Central memory CD8-positive, alpha-beta T cell (primary cell): ENCODE measurements at regions not wholly inside any gene's neighbourhood (a gene's known extent, or its start where the extent isn't known, plus 50 kb on each side); places are given as distances from the start of the nearest gene placed in this dataset.
"Not testable (repeated sequence)": the region's sequence is repeated elsewhere in the genome, so short reads cannot be mapped to it uniquely, and the experiment has no call there.

ENCODE experiments used
- ATAC-seq: fragments of 150-1000 bp; cut with Tn5 transposase; replicated peaks from 2 replicates; pipeline ENCODE4 v1.10.0; 2022; ENCODE audit warnings: mild to moderate bottlenecking, moderate FRiP score, moderate number of reproducible peaks; ENCODE audit not compliant: poor library complexity, severe bottlenecking; ENCODE audit errors: extremely low read depth
- DNase-seq, 2 donors: peaks; one replicate each; pipeline ENCODE4 v3.0.0; 2021; ENCODE audit warnings: low spot score in 2 of 2
- H3K27ac Mint-ChIP-seq: one replicate; pipeline ENCODE4 v1.8.0; 2022; ENCODE audit warnings: low read depth, mild to moderate bottlenecking, moderate library complexity, mixed read lengths
- H3K27me3 Mint-ChIP-seq: one replicate; pipeline ENCODE4 v1.8.0; 2022; ENCODE audit warnings: mixed read lengths
- H3K36me3 Mint-ChIP-seq: one replicate; pipeline ENCODE4 v1.8.0; 2022; ENCODE audit warnings: mild to moderate bottlenecking, moderate library complexity, mixed read lengths; ENCODE audit not compliant: insufficient read depth
- H3K4me1 Mint-ChIP-seq: one replicate; pipeline ENCODE4 v1.8.0; 2022; ENCODE audit warnings: mixed read lengths
- H3K4me3 Mint-ChIP-seq: one replicate; pipeline ENCODE4 v1.8.0; 2022; ENCODE audit warnings: mild to moderate bottlenecking, moderate library complexity, mixed read lengths
- H3K9me3 Mint-ChIP-seq: one replicate; pipeline ENCODE4 v1.8.0; 2022; ENCODE audit warnings: mixed read lengths

DNA sequence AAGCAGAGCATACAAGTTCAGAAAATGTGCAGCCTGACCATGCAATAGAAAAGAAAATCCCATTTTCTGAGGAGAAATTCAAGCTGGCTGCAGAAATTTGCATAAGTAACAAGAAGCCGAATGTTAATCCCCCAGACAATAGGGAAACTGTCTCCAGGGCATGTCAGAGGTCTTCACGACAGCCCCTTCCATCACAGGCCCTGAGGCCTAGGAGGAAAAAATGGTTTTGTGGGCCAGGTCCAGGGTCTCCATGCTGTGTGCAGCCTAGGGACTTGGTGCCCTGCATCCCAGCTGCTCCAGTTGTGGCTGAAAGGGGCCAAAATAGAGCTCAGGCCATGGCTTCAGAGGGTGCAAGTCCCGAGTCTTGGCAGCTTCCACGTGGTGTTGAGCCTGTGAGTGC is 225.8 kb upstream of the MSX2 start:
- not testable (repeated sequence) for ATAC-seq, H3K4me1 Mint-ChIP-seq, H3K27me3 Mint-ChIP-seq, H3K36me3 Mint-ChIP-seq, DNase-seq, H3K4me3 Mint-ChIP-seq, H3K27ac Mint-ChIP-seq
- peaks cover 29% of the 10 kb centered on the region for H3K9me3 Mint-ChIP-seq

DNA sequence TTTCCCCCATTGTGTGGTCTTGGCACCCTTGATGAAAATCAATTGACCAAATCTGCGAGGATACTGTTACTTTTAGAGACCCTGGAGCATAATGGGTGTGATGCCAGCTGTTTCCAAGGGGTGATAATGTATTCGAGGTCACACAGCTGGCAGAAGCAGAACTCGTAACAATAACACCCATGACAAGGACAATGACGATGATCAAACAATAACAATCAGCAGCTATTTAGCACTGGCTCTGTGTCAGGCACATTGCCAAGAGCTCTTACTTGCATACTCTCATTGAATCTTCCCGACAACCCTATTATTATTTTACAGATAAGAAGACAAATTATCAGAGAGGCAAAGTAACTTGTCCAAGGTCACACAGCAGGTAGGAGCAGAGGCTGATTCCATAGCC is 223.7 kb upstream of the MSX2 start:
- H3K4me3 Mint-ChIP-seq: no peak overlapping the region
- DNase-seq (no peak), ATAC-seq (no peak)
- no peaks in the 10 kb centered on the region for H3K4me1 Mint-ChIP-seq
- H3K9me3 Mint-ChIP-seq: peaks cover 29% of the 10 kb centered on the region
- no peaks in the 10 kb centered on the region for H3K36me3 Mint-ChIP-seq
- no peak overlapping the region for H3K27ac Mint-ChIP-seq
- no peaks in the 10 kb centered on the region for H3K27me3 Mint-ChIP-seq

DNA sequence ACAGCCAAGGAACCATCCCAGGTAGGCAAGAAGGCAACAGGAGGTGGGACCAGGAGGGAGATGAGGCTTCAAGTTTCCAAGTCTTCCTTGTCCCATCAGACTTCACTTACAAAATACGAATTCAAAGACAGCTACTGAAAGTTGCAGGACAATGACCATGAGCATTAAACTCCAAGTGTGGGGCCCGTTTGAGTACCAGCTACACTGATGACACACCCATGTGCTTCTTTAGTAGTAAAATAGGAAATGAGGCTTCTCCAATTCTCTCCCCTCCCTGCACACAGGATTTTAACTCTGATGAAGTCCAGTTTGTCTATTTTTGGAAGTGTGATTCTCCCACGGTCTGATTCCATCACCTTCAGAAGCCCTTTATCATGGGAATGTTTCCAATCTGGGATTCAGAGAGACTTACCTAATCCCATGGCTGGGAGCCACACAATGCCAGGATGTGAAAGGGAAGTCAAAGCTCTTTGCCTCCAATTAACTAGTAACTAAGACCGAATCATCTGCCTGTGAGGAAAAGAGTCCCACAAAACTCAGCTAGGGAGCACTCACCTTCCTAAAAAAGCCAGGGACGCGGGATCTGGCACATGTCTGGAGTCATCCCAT is 222.8 kb upstream of the MSX2 start:
- peaks cover 34% of the 10 kb centered on the region for H3K9me3 Mint-ChIP-seq
- H3K36me3 Mint-ChIP-seq: no peaks in the 10 kb centered on the region
- H3K4me1 Mint-ChIP-seq: no peaks in the 10 kb centered on the region
- H3K27ac Mint-ChIP-seq: no peak overlapping the region
- DNase-seq (no peak), ATAC-seq (no peak)
- H3K27me3 Mint-ChIP-seq: no peaks in the 10 kb centered on the region
- H3K4me3 Mint-ChIP-seq: no peak overlapping the region

DNA sequence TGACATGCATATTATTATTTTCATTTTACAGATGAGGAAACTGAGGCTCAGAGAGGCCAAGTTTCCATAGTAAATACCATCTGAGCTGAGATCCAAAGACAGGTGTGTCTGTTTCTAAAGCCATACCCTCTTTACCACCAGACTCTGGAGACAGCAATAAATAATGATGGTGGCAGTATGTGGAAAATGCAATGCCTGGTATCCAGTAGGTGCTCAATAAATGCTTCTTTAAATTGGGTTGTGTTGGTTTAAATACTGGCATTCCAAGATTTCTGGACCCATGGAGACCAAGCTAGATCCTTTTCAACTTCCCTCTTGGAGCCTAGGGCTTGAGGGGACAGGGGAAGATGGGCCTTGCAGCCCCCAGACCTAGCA is 221.3 kb upstream of the MSX2 start:
- Mint-ChIP-seq H3K9me3 (peaks cover 33% of the 10 kb centered on the region), H3K27ac (no peak overlapping the region), H3K4me3 (no peak overlapping the region), H3K36me3 (no peaks in the 10 kb centered on the region), H3K4me1 (no peaks in the 10 kb centered on the region), H3K27me3 (no peaks in the 10 kb centered on the region)
- ATAC-seq (no peak), DNase-seq (no peak)

DNA sequence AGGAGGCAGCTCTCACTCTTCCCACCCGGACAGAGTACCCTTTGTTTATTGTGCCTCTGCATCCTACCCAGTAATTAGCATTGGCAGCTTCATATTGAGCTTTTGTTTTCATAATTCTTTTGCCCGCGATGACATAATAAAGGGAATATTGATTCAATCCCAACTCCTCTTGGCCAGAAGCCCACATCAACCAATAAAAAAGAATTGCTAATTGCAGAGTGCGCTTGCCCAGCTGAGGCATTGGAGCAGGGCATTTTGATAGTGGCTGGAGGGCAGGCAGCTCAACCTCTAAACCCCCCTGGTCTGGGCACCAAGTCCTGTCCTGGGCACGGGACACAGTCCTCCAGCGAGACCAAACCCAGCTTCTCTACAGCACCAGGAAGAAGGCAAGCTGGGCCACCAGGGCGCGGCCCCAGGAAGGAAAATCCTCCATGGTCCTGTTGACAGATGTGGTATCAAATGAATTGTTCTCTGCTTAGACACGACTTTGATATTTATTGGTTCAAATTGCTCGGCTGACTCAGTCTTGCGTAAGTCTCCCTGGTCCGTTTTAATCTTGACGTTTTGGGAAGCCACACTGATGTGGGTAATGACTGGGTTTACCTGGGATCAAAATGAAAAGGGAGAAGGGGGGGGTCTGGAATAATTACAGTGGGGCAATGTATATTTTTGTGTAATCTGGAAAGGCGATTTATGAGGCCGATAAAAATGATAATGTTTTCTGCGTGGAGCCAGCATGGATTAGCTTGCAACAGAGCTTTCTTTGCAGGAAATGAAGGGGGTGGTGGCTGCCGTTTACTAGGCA is 220.7 kb upstream of the MSX2 start:
- no peak for ATAC-seq
- Mint-ChIP-seq H3K4me1 (no peaks in the 10 kb centered on the region), H3K36me3 (no peaks in the 10 kb centered on the region), H3K27me3 (no peaks in the 10 kb centered on the region), H3K9me3 (peaks cover 32% of the 10 kb centered on the region), H3K4me3 (no peak overlapping the region), H3K27ac (no peak overlapping the region)
- DNase-seq: no peak

DNA sequence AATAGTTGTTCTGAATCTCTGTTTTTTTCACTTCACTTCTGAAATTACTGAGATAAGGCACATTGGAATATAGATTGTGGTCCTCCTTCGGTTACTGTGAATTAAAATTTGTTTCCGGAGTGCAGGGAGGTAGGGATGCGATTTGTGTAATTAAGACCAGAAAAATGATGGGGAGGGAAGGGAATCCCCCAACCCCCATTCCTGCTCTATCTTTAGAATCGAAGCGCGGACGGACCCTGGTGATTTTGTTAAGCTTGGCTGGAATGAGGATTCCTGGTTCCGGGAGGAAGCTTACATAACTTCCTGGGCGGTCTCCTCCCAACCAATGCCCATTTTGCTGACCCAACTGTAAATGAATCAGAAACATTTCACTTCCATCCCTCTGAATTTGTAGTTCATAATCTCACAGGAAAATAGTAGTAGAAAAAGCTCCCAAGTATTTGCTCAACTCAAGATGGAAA is 220.1 kb upstream of the MSX2 start:
- H3K27me3 Mint-ChIP-seq: no peaks in the 10 kb centered on the region
- H3K4me3 Mint-ChIP-seq: no peak overlapping the region
- ATAC-seq (no peak), DNase-seq (no peak)
- H3K9me3 Mint-ChIP-seq: peaks cover 38% of the 10 kb centered on the region
- no peaks in the 10 kb centered on the region for H3K36me3 Mint-ChIP-seq
- H3K4me1 Mint-ChIP-seq: no peaks in the 10 kb centered on the region
- H3K27ac Mint-ChIP-seq: no peak overlapping the region

DNA sequence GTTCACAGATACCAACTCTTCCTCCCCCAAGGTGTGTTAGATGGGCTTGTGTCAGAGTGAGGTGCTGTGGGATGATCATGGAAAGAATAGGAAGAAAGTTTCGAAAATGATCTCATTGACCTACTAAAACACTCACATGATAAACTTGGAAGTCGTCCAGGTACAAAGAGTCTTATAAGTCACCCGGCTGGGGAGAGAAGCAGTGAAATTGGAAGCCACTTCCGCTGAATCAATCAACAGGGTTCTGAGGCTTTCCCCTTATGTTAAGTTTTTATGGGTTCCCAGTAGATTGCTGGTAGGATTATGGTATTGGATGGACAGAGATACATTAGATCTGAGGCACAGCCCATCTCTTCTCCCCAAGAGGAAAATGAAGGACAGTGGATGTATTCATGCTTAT is 218.8 kb upstream of the MSX2 start:
- Mint-ChIP-seq H3K4me1 (no peaks in the 10 kb centered on the region), H3K27ac (no peak overlapping the region), H3K36me3 (no peaks in the 10 kb centered on the region), H3K9me3 (peaks cover 33% of the 10 kb centered on the region), H3K4me3 (no peak overlapping the region), H3K27me3 (no peaks in the 10 kb centered on the region)
- DNase-seq (no peak), ATAC-seq (no peak)

DNA sequence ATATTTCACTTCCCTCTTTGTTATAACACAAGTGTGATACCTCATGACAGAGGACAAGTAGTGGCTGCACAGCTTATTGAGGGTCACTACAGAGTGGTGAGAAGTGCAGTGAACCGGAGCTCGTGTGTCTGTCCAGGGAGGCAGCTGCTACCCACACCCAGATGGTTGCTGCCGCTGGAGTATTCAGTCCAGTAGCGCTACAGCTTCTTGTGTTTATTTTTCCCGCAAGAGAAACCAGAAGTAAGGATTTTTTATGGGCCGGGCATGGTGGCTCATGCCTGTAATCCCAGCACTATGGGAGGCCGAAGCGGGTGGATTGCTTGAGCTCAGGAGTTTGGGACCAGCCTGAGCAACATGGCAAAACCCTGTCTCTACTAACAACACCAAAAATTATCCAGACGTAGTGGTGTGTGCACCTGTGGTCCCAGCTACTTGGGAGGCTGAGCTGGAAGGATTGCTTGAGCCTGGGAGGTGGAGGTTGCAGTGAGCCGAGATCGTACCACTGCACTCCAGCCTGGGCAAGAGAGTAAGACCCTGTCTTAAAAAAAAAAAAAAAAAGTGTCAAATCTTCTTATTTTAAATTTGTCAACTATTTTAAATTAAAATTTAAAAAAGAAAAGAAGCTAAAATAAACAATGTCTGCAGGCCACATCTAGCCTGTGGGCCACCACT is 213.5 kb upstream of the MSX2 start:
- H3K27me3 Mint-ChIP-seq, H3K4me1 Mint-ChIP-seq, H3K4me3 Mint-ChIP-seq, DNase-seq, H3K36me3 Mint-ChIP-seq, ATAC-seq, H3K27ac Mint-ChIP-seq: not testable (repeated sequence)
- H3K9me3 Mint-ChIP-seq: peaks cover 21% of the 10 kb centered on the region

DNA sequence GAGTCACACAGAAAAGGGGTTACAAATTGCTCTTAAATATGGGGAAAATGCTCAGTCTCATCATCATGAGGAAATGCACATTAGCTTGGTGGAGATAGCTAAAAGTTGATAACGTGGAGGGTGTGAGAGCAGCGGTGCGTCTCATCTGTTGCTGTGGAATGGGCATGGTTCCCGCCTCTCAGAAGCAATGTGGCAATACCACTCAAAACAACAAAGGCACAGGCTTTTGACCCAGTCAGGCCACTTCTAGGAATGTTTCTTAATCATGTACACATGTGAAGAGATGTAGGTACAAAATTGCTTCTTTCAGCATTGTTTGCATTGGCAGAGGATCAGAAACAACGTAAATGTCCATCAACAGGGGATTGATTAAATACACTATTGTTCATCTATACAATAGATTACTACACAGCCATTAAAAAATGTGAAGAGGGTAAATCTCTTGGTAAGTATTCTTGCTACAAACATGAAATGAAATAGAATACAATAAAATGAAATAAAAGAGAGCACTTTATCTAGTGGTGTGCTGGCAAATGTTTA is 212.6 kb upstream of the MSX2 start:
- ATAC-seq (no peak), DNase-seq (no peak)
- H3K4me3 Mint-ChIP-seq: no peak overlapping the region
- H3K27ac Mint-ChIP-seq: no peak overlapping the region
- H3K4me1 Mint-ChIP-seq: no peaks in the 10 kb centered on the region
- peaks cover 1% of the 10 kb centered on the region for H3K36me3 Mint-ChIP-seq
- H3K9me3 Mint-ChIP-seq: peaks cover 15% of the 10 kb centered on the region
- no peaks in the 10 kb centered on the region for H3K27me3 Mint-ChIP-seq

DNA sequence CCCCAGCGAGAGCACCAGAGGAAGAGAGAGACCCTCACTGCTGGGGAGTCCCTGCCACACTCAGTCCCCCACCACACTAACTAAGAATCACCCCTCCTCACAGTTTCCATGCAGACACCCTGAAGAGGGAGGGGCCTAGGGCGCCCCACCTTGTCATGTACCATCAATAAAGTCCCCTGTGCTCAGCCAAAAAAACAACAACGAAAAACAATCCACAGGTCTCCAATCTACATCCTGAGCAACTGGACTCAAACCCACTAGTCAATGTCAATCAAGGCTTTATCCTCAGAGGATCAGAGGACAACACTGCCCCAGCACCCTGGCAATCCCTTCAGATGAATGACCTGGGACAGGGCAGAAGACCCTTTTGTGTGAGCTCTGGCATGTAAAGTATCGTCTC is 210.1 kb upstream of the MSX2 start:
- DNase-seq: no peak
- Mint-ChIP-seq H3K9me3 (peaks cover under 1% of the 10 kb centered on the region), H3K4me3 (no peak overlapping the region), H3K27ac (no peak overlapping the region), H3K36me3 (peaks cover 1% of the 10 kb centered on the region), H3K4me1 (no peaks in the 10 kb centered on the region), H3K27me3 (no peaks in the 10 kb centered on the region)
- no peak for ATAC-seq

DNA sequence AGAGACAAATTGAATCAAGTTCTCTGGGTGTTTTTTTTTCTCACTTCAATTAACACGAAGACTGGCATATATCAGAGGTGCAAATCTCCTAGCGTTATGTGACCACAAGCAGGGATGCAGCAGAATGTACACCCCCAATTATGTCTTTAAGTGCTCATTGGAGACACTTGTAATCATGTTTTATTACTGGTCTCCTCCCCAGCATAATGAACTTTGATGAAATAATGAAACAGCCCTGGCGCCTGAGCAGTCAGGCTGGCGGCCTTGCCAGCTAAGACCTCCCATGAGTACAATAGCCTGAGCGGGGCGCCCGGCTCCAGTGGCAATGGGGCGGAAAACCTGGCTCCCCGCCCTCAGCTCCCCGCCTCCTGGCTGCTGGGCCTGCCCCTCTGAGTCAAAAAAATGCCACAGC is 209.4 kb upstream of the MSX2 start:
- no peak overlapping the region for H3K4me3 Mint-ChIP-seq
- peaks cover 1% of the 10 kb centered on the region for H3K36me3 Mint-ChIP-seq
- no peaks in the 10 kb centered on the region for H3K4me1 Mint-ChIP-seq
- H3K27me3 Mint-ChIP-seq: no peaks in the 10 kb centered on the region
- H3K27ac Mint-ChIP-seq: no peak overlapping the region
- no peaks in the 10 kb centered on the region for H3K9me3 Mint-ChIP-seq
- DNase-seq (no peak), ATAC-seq (no peak)

DNA sequence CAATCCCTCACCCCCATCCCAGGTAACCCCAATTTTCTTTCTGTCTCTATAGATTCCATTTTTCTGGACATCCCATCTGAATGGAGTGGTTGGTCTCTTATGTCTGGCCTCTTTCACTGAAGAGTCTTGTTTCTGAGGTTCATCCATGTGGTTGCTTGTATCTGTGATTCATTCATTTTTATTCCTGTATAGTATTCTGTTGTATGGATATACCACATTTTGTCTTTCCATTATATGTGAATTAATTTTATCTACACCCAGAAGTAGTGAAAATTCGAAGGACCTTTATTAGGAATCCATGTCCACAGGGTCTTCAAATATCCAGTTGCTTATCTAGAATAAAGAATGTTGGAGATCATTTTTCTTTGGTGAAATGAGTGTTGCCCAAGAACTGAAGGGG is 207.6 kb upstream of the MSX2 start:
- Mint-ChIP-seq H3K9me3 (peaks cover 6% of the 10 kb centered on the region), H3K27me3 (no peaks in the 10 kb centered on the region), H3K4me3 (no peak overlapping the region), H3K36me3 (no peaks in the 10 kb centered on the region), H3K27ac (no peak overlapping the region), H3K4me1 (no peaks in the 10 kb centered on the region)
- ATAC-seq (no peak), DNase-seq (no peak)

DNA sequence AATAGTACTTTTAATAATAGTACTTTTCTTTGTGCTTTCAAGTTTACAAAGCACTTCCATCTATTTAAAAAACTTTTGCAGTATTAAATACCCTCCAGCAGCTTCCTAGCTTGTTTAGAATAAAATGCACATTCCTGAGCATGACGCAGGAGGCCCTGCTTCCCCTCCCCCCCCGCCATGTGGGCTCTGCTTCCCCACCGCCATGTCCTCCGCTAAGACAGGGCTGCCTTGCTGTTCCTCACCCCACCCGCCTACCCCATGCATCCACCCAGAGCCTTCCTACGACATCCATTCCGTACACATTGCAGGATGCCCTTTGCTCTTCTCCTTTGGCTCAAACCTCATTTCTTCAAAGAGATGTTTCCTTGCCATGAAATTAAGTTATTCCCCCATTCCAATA is 205.9 kb upstream of the MSX2 start:
- DNase-seq (no peak), ATAC-seq (no peak)
- peaks cover 12% of the 10 kb centered on the region for H3K9me3 Mint-ChIP-seq
- H3K4me1 Mint-ChIP-seq: no peaks in the 10 kb centered on the region
- no peak overlapping the region for H3K4me3 Mint-ChIP-seq
- no peaks in the 10 kb centered on the region for H3K27me3 Mint-ChIP-seq
- H3K36me3 Mint-ChIP-seq: no peaks in the 10 kb centered on the region
- H3K27ac Mint-ChIP-seq: no peak overlapping the region
